Neural cell (in vitro differentiated cells): ENCODE measurements at regions not wholly inside any gene's neighbourhood (a gene's known extent, or its start where the extent isn't known, plus 50 kb on each side); places are given as distances from the start of the nearest gene placed in this dataset.

Experiments
- RAD21 ChIP-seq: fragments of 450-650 bp; conservative IDR thresholded peaks from 2 replicates; pipeline ENCODE4 v1.6.1; 2014; ENCODE audit warnings: antibody characterized with exemption, mild to moderate bottlenecking, moderate library complexity
- TF ChIP-seq, protein P1 (sequence below): fragments of 450-650 bp; IDR thresholded peaks from 2 replicates; pipeline ENCODE4 v1.5.1; 2014; ENCODE audit warnings: antibody characterized with exemption, mild to moderate bottlenecking, moderate library complexity; ENCODE audit not compliant: poor library complexity, severe bottlenecking

DNA sequence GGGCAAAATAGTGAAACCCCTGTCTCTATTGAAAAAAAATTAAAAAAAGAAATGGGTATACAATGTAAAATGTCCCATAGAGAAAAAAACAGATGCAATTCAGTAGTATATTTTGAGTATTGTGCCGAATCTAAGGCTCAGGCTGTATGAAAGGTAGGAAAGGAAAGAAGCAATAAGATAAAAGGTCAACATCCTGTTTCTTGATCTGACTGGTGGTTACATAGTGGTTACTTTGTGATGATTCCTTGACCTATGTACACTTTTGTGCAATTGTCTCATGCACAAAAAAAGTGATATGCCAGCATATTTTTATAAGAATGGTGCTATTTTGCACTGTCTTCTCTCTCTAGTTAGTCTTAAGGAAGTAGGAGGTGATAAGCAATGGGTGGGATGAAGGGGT is 1333.7 kb upstream of the TMEFF2 start:
- TF ChIP-seq, protein P1, sequence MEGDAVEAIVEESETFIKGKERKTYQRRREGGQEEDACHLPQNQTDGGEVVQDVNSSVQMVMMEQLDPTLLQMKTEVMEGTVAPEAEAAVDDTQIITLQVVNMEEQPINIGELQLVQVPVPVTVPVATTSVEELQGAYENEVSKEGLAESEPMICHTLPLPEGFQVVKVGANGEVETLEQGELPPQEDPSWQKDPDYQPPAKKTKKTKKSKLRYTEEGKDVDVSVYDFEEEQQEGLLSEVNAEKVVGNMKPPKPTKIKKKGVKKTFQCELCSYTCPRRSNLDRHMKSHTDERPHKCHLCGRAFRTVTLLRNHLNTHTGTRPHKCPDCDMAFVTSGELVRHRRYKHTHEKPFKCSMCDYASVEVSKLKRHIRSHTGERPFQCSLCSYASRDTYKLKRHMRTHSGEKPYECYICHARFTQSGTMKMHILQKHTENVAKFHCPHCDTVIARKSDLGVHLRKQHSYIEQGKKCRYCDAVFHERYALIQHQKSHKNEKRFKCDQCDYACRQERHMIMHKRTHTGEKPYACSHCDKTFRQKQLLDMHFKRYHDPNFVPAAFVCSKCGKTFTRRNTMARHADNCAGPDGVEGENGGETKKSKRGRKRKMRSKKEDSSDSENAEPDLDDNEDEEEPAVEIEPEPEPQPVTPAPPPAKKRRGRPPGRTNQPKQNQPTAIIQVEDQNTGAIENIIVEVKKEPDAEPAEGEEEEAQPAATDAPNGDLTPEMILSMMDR: no peak
- TF ChIP-seq RAD21: no peak
